Type B pancreatic cell (in vitro differentiated cells): ENCODE measurements at regions not wholly inside any gene's neighbourhood (a gene's known extent, or its start where the extent isn't known, plus 50 kb on each side); places are given as distances from the start of the nearest gene placed in this dataset.

Experiments used
- DNase-seq: peaks from one replicate; pipeline ENCODE4 v3.0.0; 2021; ENCODE audit warnings: mixed read lengths; ENCODE audit not compliant: unreplicated experiment; ENCODE audit errors: extremely low spot score
- H3K27ac Mint-ChIP-seq: 2 replicates; pipeline ENCODE4 v1.8.0; 2021; ENCODE audit warnings: mild to moderate bottlenecking, mixed read lengths
- H3K27me3 Mint-ChIP-seq: 2 replicates; pipeline ENCODE4 v1.8.0; 2021; ENCODE audit warnings: mixed read lengths
- H3K36me3 Mint-ChIP-seq: 2 replicates; pipeline ENCODE4 v1.8.0; 2021; ENCODE audit warnings: mixed read lengths
- H3K4me1 Mint-ChIP-seq: one replicate; pipeline ENCODE4 v1.8.0; 2021; ENCODE audit warnings: mixed read lengths; ENCODE audit not compliant: unreplicated experiment
- H3K4me3 Mint-ChIP-seq: 2 replicates; pipeline ENCODE4 v1.8.0; 2021; ENCODE audit warnings: mild to moderate bottlenecking, mixed read lengths
- H3K9me3 Mint-ChIP-seq: 2 replicates; pipeline ENCODE4 v1.8.0; 2021; ENCODE audit warnings: mixed read lengths
- CTCF ChIP-seq: fragments of 200-600 bp; sonication (generic); conservative IDR thresholded peaks from 2 replicates; pipeline ENCODE4 v1.5.0; 2021; ENCODE audit warnings: antibody characterized with exemption, mild to moderate bottlenecking

GRCh38 chr14:94923786-94924185 is 153.9 kb upstream of the GSC start:
- Mint-ChIP-seq H3K27ac (no peak overlapping the region), H3K9me3 (peaks cover 4% of the 10 kb centered on the region), H3K4me3 (no peak overlapping the region)

GRCh38 chr14:94922595-94923239 is 152.8 kb upstream of the GSC start:
- no peak for TF ChIP-seq CTCF
- Mint-ChIP-seq H3K4me1 (no peaks in the 10 kb centered on the region), H3K9me3 (peaks cover 4% of the 10 kb centered on the region), H3K36me3 (no peaks in the 10 kb centered on the region), H3K27ac (no peak overlapping the region), H3K27me3 (peaks cover 10% of the 10 kb centered on the region), H3K4me3 (no peak overlapping the region)
- no peak for DNase-seq

More at GRCh38 chr14:94923786-94924185, 153.9 kb upstream of the GSC start:
- H3K4me1 Mint-ChIP-seq, result no peaks in the 10 kb centered on the region
- no peak for TF ChIP-seq CTCF
- no peaks in the 10 kb centered on the region for H3K36me3 Mint-ChIP-seq
- no peak for DNase-seq
- peaks cover 10% of the 10 kb centered on the region for H3K27me3 Mint-ChIP-seq

GRCh38 chr14:94921882-94922585 is 152.1 kb upstream of the GSC start:
- no peak overlapping the region for H3K27ac Mint-ChIP-seq
- H3K27me3 Mint-ChIP-seq, result peaks cover 12% of the 10 kb centered on the region
- no peak for DNase-seq
- no peaks in the 10 kb centered on the region for H3K36me3 Mint-ChIP-seq
- no peak for TF ChIP-seq CTCF
- peaks cover 4% of the 10 kb centered on the region for H3K9me3 Mint-ChIP-seq
- H3K4me1 Mint-ChIP-seq, result no peaks in the 10 kb centered on the region
- H3K4me3 Mint-ChIP-seq, result no peak overlapping the region

- Mint-ChIP-seq H3K36me3 (no peaks in the 10 kb centered on the region), H3K9me3 (peaks cover 4% of the 10 kb centered on the region), H3K4me1 (no peaks in the 10 kb centered on the region), H3K4me3 (no peak overlapping the region), H3K27ac (no peak overlapping the region), H3K27me3 (peaks cover 18% of the 10 kb centered on the region)
- no peak for DNase-seq
- no peak for TF ChIP-seq CTCF
Observed at GRCh38 chr14:94921456-94921855, 151.5 kb upstream of the GSC start.

- DNase-seq, result no peak
- Mint-ChIP-seq H3K9me3 (peaks cover 4% of the 10 kb centered on the region), H3K4me3 (no peak overlapping the region), H3K27ac (no peak overlapping the region), H3K27me3 (peaks cover 18% of the 10 kb centered on the region), H3K4me1 (no peaks in the 10 kb centered on the region), H3K36me3 (no peaks in the 10 kb centered on the region)
- no peak for TF ChIP-seq CTCF
Observed at GRCh38 chr14:94919896-94920295, 150.0 kb upstream of the GSC start.
